ENCODE measurements at regions not wholly inside any gene's neighbourhood (a gene's known extent, or its start where the extent isn't known, plus 50 kb on each side); places are given as distances from the start of the nearest gene placed in this dataset.

DNA sequence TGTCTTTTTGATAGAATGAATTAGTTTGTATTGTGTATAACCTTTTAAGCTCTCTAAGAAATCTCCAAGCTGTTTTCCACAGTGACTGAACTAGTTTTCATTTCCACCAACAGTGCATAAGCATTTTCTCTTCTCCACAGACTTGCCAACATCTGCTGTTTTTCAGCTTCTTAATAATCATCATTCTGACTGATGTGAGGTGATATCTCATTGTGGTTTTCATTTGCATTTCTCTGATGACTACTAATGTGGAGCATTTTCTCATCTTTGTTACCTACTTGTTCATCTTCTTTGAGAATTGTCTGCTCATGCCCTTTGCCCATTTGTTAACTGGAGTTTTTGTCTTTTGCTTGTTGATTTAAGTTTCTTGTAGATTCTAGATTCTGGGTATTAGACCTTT is 777.5 kb downstream of the OTOL1 start:
- no peaks in the 10 kb centered on the region for H3K9me3 ChIP-seq (ENCODE audit: severe bottlenecking)
- H3K27ac ChIP-seq, result no peak overlapping the region
- TF ChIP-seq, protein P1, sequence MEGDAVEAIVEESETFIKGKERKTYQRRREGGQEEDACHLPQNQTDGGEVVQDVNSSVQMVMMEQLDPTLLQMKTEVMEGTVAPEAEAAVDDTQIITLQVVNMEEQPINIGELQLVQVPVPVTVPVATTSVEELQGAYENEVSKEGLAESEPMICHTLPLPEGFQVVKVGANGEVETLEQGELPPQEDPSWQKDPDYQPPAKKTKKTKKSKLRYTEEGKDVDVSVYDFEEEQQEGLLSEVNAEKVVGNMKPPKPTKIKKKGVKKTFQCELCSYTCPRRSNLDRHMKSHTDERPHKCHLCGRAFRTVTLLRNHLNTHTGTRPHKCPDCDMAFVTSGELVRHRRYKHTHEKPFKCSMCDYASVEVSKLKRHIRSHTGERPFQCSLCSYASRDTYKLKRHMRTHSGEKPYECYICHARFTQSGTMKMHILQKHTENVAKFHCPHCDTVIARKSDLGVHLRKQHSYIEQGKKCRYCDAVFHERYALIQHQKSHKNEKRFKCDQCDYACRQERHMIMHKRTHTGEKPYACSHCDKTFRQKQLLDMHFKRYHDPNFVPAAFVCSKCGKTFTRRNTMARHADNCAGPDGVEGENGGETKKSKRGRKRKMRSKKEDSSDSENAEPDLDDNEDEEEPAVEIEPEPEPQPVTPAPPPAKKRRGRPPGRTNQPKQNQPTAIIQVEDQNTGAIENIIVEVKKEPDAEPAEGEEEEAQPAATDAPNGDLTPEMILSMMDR (IDR thresholded peaks at IDR 0.05; ENCODE audit: low read depth, low read length), result no peak
- no peaks in the 10 kb centered on the region for H3K27me3 ChIP-seq (ENCODE audit: insufficient read depth, low read depth, severe bottlenecking)
- H3K36me3 ChIP-seq, result no peaks in the 10 kb centered on the region
- no peak overlapping the region for H3K4me3 ChIP-seq (ENCODE audit: low read depth, low read length)
- DNase-seq, result no peak

DNA sequence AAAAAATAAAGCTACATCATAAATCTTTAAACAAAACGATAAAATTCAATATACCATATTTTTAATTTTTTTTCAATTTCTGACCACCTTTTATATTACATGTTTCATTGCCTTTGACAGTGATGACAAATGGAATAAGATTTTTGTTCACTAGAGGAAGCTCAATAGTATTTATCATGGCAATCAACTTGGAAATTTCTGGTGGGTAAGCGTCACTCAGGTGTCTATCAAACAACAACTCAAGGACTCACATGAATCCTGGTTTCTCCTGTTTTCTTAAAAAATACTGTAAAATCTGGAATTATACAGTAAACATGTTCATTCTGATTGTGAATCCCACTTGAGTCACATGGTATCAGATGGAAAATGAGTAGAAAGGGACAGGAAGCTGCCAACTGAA is 782.2 kb downstream of the OTOL1 start:
- no peaks in the 10 kb centered on the region for H3K27me3 ChIP-seq (ENCODE audit: insufficient read depth, low read depth, severe bottlenecking)
- no peak for DNase-seq
- no peak overlapping the region for H3K4me3 ChIP-seq (ENCODE audit: low read depth, low read length)
- TF ChIP-seq, protein P1 (IDR thresholded peaks at IDR 0.05; ENCODE audit: low read depth, low read length), result no peak
- no peak overlapping the region for H3K27ac ChIP-seq
- no peaks in the 10 kb centered on the region for H3K9me3 ChIP-seq (ENCODE audit: severe bottlenecking)
- H3K36me3 ChIP-seq, result no peaks in the 10 kb centered on the region

DNA sequence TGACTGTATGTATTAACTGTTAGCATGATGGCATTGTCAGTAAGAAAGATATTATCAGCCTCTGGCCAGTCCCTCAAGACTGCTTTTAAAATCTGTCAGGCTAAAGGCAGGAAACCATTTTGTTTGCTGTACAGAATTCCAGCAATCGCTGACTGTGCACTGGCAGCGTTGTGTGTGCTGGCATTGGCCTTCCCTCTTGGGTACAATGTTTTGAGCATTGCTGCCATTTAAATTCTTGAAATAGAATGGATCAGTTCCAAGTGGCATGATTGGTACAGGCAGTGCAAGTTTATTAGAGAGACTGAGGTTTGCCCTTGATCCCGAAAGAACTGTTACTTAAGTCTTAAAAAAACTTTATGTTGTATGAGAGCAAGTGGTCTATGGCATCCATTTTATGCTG is 788.7 kb downstream of the OTOL1 start:
- DNase-seq, result no peak

DNA sequence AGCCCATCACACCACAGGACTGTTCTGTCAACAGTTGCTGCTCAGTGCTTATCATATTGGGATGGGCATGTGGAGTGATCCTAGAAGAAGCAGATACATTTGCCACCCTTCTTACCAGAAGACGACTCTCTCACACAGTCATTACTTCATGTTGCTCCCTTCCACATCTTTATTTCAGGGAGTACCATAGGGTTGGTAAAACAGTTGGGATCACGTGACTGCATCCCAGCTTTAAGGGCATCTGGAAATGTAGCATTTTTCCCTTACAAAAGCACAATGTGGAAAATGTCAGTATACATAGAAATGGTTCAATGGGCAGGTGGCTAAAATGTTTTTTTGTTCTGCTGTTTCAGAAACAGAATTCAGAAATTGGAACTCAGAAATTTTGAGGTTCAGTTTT is 791.0 kb downstream of the OTOL1 start:
- DNase-seq, result no peak
- Histone ChIP-seq H3K27ac (no peak overlapping the region), H3K4me3 (ENCODE audit: low read depth, low read length) (no peak overlapping the region), H3K27me3 (ENCODE audit: insufficient read depth, low read depth, severe bottlenecking) (no peaks in the 10 kb centered on the region), H3K36me3 (no peaks in the 10 kb centered on the region), H3K9me3 (ENCODE audit: severe bottlenecking) (peaks cover 2% of the 10 kb centered on the region)
- TF ChIP-seq, protein P1 (IDR thresholded peaks at IDR 0.05; ENCODE audit: low read depth, low read length), result no peak

More for the DNA sequence above, 788.7 kb downstream of the OTOL1 start:
- no peak overlapping the region for H3K4me3 ChIP-seq (ENCODE audit: low read depth, low read length)
- no peaks in the 10 kb centered on the region for H3K36me3 ChIP-seq
- TF ChIP-seq, protein P1 (IDR thresholded peaks at IDR 0.05; ENCODE audit: low read depth, low read length), result no peak
- peaks cover 2% of the 10 kb centered on the region for H3K9me3 ChIP-seq (ENCODE audit: severe bottlenecking)
- H3K27me3 ChIP-seq (ENCODE audit: insufficient read depth, low read depth, severe bottlenecking), result no peaks in the 10 kb centered on the region
- no peak overlapping the region for H3K27ac ChIP-seq

DNA sequence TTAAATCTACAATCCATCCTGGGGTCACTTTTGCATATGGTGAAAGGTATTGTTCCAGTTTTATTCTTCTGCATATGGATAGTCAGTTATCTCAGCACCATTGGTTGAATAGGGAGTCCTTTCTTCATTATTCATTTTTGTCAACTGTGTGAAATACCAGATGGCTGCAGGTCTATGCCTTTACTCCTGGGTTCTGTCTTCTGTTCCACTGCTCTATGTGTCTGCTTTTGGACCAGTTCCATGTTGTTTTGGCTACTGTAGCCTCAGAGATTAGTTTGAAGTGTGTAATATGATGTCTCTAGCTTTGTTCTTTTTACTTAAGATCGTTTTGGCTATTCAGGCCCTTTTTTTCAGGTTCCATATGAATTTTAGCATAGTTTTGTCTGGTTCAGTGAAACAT is 795.8 kb downstream of the OTOL1 start:
- H3K27ac ChIP-seq, result no peak overlapping the region
- TF ChIP-seq, protein P1 (IDR thresholded peaks at IDR 0.05; ENCODE audit: low read depth, low read length), result no peak

DNA sequence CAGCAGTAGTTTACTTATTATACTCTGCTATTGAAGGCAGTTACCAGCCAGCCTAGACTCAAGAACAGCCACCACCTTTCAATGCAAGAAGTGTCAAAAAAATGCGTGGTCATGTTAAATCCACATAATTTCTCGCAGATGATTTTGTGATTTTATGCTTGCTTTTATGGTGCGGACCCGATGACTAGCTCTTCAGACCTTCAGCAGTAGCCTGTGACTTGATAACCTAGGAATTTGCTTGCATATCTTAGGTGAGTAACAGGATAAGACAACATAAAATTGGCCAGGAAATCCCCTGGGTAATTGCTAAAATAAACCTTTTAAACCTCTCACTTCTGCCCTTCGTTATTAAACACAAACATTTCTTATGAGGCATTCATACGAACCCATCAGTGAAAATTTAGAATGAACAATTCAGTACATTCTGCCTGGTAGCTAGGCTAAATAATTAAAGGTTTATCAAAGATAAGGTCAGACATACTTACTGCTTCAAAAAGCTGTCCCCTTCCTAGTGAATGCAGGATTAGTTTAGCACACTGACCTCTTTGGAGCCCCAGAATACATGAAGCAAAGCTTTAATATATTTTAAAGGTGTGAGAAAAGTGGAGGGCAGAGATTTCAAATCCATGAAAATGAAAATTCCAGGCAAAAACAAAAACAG is 798.8 kb downstream of the OTOL1 start:
- TF ChIP-seq, protein P1 (IDR thresholded peaks at IDR 0.05; ENCODE audit: low read depth, low read length), result no peak
- H3K27me3 ChIP-seq (ENCODE audit: insufficient read depth, low read depth, severe bottlenecking), result no peaks in the 10 kb centered on the region
- H3K4me3 ChIP-seq (ENCODE audit: low read depth, low read length), result no peak overlapping the region
- H3K27ac ChIP-seq, result no peak overlapping the region
- DNase-seq, result no peak
- H3K9me3 ChIP-seq (ENCODE audit: severe bottlenecking), result no peaks in the 10 kb centered on the region
- no peaks in the 10 kb centered on the region for H3K36me3 ChIP-seq

More for the DNA sequence above, 795.8 kb downstream of the OTOL1 start:
- Histone ChIP-seq H3K4me3 (ENCODE audit: low read depth, low read length) (no peak overlapping the region), H3K27me3 (ENCODE audit: insufficient read depth, low read depth, severe bottlenecking) (no peaks in the 10 kb centered on the region), H3K36me3 (no peaks in the 10 kb centered on the region), H3K9me3 (ENCODE audit: severe bottlenecking) (no peaks in the 10 kb centered on the region)
- no peak for DNase-seq
